AG10803 (cell line): ENCODE measurements at regions not wholly inside any gene's neighbourhood (a gene's known extent, or its start where the extent isn't known, plus 50 kb on each side); places are given as distances from the start of the nearest gene placed in this dataset.
"Not testable (repeated sequence)": the region's sequence is repeated elsewhere in the genome, so short reads cannot be mapped to it uniquely, and the experiment has no call there.

ENCODE experiments used
- DNase-seq: peaks from one replicate; pipeline ENCODE4 v3.0.0; 2010; ENCODE audit warnings: low read depth
- H3K4me3 ChIP-seq: 2 replicates; pipeline ENCODE4 v1.5.1; 2011; ENCODE audit warnings: mild to moderate bottlenecking, low read length, control low read depth
- CTCF ChIP-seq: conservative IDR thresholded peaks from 2 replicates; pipeline ENCODE4 v1.5.1; 2011; ENCODE audit warnings: mild to moderate bottlenecking, low read length, control low read depth, inconsistent platforms

GRCh38 chr12:30548203-30548602 lies 147.5 kb downstream of the IPO8 start:
- TF ChIP-seq CTCF = no peak
- DNase-seq = no peak

DNA sequence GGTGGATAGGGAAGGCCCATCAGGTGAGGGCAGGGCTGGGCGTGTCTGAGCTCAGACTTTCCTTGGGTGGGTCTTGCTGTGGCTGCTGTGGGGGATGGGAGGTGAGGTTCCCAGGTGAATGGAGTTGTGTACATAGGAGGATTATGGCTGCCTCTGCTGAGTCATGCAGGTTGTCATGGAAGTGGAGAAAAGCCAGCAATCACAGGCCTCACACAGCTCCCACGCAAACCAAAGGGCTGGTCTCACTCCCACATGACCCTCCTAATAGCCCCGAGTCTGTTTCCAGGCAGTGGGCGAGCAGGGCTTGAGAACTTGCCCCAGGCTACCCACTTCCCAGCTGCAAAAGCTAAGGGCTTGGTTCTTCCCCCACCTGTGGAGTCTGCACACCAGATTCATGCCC lies 149.5 kb downstream of the IPO8 start:
- H3K4me3 ChIP-seq = no peak overlapping the region
- DNase-seq = no peak
- no peak for TF ChIP-seq CTCF

More at GRCh38 chr12:30548203-30548602, 147.5 kb downstream of the IPO8 start:
- H3K4me3 ChIP-seq = no peak overlapping the region

GRCh38 chr12:30544704-30545103 lies 151.0 kb downstream of the IPO8 start:
- DNase-seq, H3K4me3 ChIP-seq: not testable (repeated sequence)

DNA sequence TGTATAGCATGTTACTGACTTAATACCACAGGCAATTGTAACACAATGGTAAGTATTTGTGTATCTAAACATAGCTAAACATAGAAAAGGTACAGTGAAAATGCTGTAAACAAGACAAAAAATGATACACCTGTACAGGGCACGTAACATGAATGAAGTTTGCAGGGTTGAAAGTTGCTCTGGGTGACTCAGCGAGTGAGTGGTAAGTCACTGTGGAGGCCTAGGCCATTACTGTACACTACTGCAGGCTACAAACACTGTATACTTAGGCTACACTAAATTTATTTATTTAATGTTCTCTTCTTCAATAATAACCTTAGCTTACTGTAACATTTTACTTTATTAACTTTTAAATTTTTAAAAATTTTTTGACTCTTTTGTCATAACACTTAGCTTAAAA lies 158.4 kb downstream of the IPO8 start:
- DNase-seq = no peak
- TF ChIP-seq CTCF = no peak
- H3K4me3 ChIP-seq = no peak overlapping the region

DNA sequence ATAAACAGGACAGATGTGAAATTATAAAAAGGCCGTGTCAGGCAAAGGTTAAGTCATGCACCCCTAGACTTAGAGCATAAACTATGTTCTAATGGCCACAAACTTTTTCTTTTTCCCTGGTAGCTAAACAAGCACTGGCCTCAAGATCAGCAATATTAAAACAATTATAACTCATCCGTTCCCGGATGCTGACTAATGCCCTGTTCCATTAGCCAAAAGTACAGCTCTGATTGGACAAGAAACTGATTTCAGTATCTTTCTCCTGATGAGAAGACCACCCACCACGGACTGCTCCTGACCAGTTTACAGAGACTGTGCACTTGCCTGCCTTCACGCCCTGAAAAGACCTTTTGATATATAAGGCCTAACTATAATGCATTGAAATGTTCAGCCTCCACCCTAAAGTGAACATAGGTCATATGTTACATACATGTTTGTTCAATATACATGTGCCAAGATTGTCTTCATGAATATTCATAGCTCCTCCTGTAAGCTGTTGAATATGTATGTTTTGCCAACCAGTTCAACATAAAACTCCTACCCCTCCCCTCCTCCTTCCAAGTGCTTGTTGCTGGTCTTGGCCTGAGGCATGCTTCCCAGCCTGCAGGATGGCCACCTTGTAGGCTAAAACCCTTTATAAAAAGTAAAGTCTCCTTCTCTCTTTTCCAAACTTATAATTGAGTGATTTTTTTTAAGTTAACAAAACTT lies 162.0 kb downstream of the IPO8 start:
- TF ChIP-seq CTCF = no peak

GRCh38 chr12:30531731-30532678 lies 163.7 kb downstream of the IPO8 start:
- no peak overlapping the region for H3K4me3 ChIP-seq
- TF ChIP-seq CTCF = no peak
- no peak for DNase-seq

More for the DNA sequence above, 162.0 kb downstream of the IPO8 start:
- H3K4me3 ChIP-seq = no peak overlapping the region
- no peak for DNase-seq

GRCh38 chr12:30529489-30530269 lies 166.0 kb downstream of the IPO8 start:
- DNase-seq = no peak

More at GRCh38 chr12:30529489-30530269, 166.0 kb downstream of the IPO8 start:
- TF ChIP-seq CTCF = no peak
- no peak overlapping the region for H3K4me3 ChIP-seq
